ENCODE measurements at regions not wholly inside any gene's neighbourhood (a gene's known extent, or its start where the extent isn't known, plus 50 kb on each side); places are given as distances from the start of the nearest gene placed in this dataset.
"Not testable (repeated sequence)": the region's sequence is repeated elsewhere in the genome, so short reads cannot be mapped to it uniquely, and the experiment has no call there.

DNA sequence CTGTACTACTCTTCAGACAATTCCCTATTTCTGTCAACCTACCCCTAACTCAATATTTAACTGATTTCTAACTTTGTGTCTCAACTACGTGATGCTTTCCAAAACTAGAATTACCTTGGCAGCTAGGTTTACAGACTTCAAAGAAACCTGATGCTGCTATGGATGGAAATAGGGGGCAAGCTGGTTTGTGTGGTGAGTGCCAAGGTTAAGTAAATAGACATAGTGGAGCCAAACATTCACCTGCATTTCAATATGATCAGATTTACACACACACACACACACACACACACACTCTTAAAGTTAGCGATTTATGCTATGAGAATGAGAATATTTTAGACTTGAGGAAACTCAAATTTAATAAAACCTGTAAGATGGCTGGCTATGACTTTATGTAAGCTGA lies 52.1 kb upstream of the POMZP3 start:
- DNase-seq (ENCODE audit: low spot score); intact Hi-C loops (cut with DNase I); ATAC-seq: not testable (repeated sequence)

DNA sequence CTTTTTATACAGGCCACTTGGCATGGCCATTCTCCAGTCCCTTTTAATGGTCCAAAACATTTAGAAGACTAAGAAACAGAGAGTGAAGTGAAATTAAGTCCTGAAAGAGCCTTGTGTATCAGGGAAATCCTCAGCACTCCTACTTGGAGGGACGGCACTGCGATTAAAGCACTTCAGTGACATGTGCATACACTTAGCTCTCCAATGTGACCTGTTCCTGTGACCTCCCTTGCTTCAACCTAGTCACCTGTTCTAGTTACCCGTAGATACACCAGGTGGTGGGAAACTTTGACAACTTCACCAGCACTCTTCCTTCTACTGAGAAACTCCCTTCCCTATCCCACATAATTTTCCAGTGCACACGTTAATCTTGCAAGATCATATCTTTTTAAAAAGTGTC lies 51.4 kb upstream of the POMZP3 start:
- not testable (repeated sequence) for ATAC-seq; DNase-seq (ENCODE audit: low spot score)

DNA sequence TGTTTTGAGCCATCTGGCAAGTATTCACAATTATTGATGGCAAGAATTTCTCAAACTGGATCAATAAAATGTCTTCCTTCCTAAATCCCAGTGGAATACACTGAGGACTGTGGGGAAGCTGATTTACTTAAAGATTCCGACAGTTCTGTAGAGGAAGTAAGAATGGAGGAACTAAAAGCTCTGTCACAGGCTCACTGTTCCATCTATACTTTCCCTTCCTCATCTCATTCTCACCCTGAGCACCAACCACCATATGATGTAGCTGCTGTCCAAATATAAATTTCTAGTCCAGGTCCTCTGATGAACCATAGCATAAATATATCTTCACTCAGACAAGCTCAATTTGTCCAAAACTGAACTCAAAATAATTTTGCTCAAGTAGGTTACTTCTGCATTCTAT lies 49.8 kb upstream of the POMZP3 start:
- ATAC-seq; DNase-seq (ENCODE audit: low spot score); intact Hi-C loops (cut with DNase I): not testable (repeated sequence)

More for the DNA sequence above, 51.4 kb upstream of the POMZP3 start:
- intact Hi-C loops (cut with DNase I) = not testable (repeated sequence)
